GM12892 (cell line): ENCODE measurements at regions not wholly inside any gene's neighbourhood (a gene's known extent, or its start where the extent isn't known, plus 50 kb on each side); places are given as distances from the start of the nearest gene placed in this dataset.

Experiments
- POLR2A ChIP-seq: IDR thresholded peaks from 2 replicates; pipeline ENCODE4 v1.6.1; 2011; ENCODE audit warnings: low read depth, low read length, control low read depth
- POLR2AphosphoS5 ChIP-seq: IDR thresholded peaks from 2 replicates; pipeline ENCODE4 v1.6.1; 2011; ENCODE audit warnings: low read depth, low read length, control low read depth

- no peak for TF ChIP-seq POLR2A
- TF ChIP-seq POLR2AphosphoS5 = no peak
Measured at GRCh38 chr1:5389101-5389885, 602.9 kb downstream of the NPHP4 start.
